ENCODE measurements at regions not wholly inside any gene's neighbourhood (a gene's known extent, or its start where the extent isn't known, plus 50 kb on each side); places are given as distances from the start of the nearest gene placed in this dataset.

GRCh38 chr2:16744521-16744920, 78.9 kb upstream of the CYRIA start:
- Histone ChIP-seq H3K4me2 (ENCODE audit: low read length) (no peak overlapping the region), H3K4me1 (no peaks in the 10 kb centered on the region), H3K79me2 (no peaks in the 10 kb centered on the region), H3K9ac (no peak overlapping the region), H3K27me3 (ENCODE audit: control insufficient read depth, insufficient read depth, low read length) (no peaks in the 10 kb centered on the region), H3K36me3 (ENCODE audit: control insufficient read depth, insufficient read depth, low read length) (no peaks in the 10 kb centered on the region), H3K9me3 (ENCODE audit: control insufficient read depth, low read length) (no peaks in the 10 kb centered on the region), H2AFZ (no peak overlapping the region), H3K27ac (no peak overlapping the region), H3K4me3 (ENCODE audit: low read depth, low read length) (no peak overlapping the region)
- TF ChIP-seq, protein P1, sequence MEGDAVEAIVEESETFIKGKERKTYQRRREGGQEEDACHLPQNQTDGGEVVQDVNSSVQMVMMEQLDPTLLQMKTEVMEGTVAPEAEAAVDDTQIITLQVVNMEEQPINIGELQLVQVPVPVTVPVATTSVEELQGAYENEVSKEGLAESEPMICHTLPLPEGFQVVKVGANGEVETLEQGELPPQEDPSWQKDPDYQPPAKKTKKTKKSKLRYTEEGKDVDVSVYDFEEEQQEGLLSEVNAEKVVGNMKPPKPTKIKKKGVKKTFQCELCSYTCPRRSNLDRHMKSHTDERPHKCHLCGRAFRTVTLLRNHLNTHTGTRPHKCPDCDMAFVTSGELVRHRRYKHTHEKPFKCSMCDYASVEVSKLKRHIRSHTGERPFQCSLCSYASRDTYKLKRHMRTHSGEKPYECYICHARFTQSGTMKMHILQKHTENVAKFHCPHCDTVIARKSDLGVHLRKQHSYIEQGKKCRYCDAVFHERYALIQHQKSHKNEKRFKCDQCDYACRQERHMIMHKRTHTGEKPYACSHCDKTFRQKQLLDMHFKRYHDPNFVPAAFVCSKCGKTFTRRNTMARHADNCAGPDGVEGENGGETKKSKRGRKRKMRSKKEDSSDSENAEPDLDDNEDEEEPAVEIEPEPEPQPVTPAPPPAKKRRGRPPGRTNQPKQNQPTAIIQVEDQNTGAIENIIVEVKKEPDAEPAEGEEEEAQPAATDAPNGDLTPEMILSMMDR (IDR thresholded peaks at IDR 0.05): no peak

DNA sequence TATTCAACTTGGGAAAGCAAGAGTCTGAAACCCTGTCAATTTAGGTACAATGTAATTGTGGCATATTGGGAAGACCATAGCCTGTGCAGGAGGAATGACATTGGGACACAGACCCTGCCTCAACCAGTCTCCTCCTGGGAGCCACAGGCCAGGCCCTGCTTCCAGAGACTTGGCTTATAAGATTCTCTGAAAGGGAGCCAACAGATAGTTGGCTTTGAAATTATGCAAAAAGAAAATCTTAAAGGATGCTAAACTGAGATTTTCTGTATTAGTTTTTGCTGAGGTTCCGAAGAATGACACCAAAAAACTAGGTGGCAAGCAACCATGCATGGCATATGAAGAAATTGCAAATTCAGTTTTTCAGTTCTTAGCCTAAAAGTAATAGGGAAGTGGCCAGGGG, 76.4 kb upstream of the CYRIA start:
- Histone ChIP-seq H3K79me2 (no peaks in the 10 kb centered on the region), H3K27ac (no peak overlapping the region)

GRCh38 chr2:16741498-16741897, 75.9 kb upstream of the CYRIA start:
- no peak overlapping the region for H2AFZ ChIP-seq
- H3K79me2 ChIP-seq: no peaks in the 10 kb centered on the region
- no peaks in the 10 kb centered on the region for H3K9me3 ChIP-seq (ENCODE audit: control insufficient read depth, low read length)
- TF ChIP-seq, protein P1 (IDR thresholded peaks at IDR 0.05): no peak
- no peaks in the 10 kb centered on the region for H3K4me1 ChIP-seq
- no peak overlapping the region for H3K4me3 ChIP-seq (ENCODE audit: low read depth, low read length)
- no peak overlapping the region for H3K9ac ChIP-seq
- no peak overlapping the region for H3K4me2 ChIP-seq (ENCODE audit: low read length)
- no peaks in the 10 kb centered on the region for H3K27me3 ChIP-seq (ENCODE audit: control insufficient read depth, insufficient read depth, low read length)
- no peak overlapping the region for H3K27ac ChIP-seq
- no peaks in the 10 kb centered on the region for H3K36me3 ChIP-seq (ENCODE audit: control insufficient read depth, insufficient read depth, low read length)

More for the DNA sequence above, 76.4 kb upstream of the CYRIA start:
- no peaks in the 10 kb centered on the region for H3K36me3 ChIP-seq (ENCODE audit: control insufficient read depth, insufficient read depth, low read length)
- no peaks in the 10 kb centered on the region for H3K27me3 ChIP-seq (ENCODE audit: control insufficient read depth, insufficient read depth, low read length)
- H3K4me3 ChIP-seq (ENCODE audit: low read depth, low read length): no peak overlapping the region
- no peaks in the 10 kb centered on the region for H3K4me1 ChIP-seq
- TF ChIP-seq, protein P1 (IDR thresholded peaks at IDR 0.05): no peak
- H3K9ac ChIP-seq: no peak overlapping the region
- H3K4me2 ChIP-seq (ENCODE audit: low read length): no peak overlapping the region
- no peak overlapping the region for H2AFZ ChIP-seq
- H3K9me3 ChIP-seq (ENCODE audit: control insufficient read depth, low read length): no peaks in the 10 kb centered on the region

DNA sequence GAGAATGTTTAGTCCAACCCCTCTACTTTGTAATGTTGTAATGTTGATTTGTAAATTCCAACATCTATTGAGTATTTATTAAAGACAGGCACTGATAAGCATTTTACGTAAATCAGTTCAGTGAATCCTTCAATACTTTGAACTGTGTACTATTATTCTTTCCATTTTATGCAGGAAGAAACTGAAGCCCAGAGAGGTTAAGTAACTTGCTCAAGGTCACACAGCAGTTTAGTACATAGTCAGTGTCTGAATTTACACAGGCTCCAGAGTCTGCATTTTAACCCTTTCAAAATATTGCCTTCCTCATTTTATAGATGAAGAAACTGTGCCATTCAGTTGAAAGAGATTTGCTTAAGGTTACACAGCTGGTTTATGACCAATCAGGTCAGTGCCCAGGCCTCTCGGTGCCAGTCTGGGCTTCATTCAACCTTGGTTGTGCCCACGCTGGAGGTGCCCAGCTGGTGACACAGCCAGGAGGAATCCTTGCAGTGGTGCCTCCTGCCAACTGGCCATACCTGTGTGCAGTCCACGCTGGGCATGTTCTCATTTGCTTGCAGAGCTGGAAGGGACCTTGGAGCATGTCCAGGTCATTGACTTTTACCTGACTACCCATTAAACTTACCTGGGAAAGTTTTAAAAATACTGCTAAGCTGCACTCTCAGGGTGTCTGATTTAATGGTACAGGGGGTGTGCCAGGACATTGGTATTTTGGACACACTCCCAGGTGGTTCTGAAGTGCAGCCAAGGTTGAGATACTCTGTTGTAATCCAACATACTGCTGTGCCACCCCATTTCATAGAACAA, 74.3 kb upstream of the CYRIA start:
- H3K27ac ChIP-seq: no peak overlapping the region
- H2AFZ ChIP-seq: no peak overlapping the region
- no peaks in the 10 kb centered on the region for H3K27me3 ChIP-seq (ENCODE audit: control insufficient read depth, insufficient read depth, low read length)
- no peak overlapping the region for H3K4me2 ChIP-seq (ENCODE audit: low read length)
- no peaks in the 10 kb centered on the region for H3K9me3 ChIP-seq (ENCODE audit: control insufficient read depth, low read length)
- no peaks in the 10 kb centered on the region for H3K36me3 ChIP-seq (ENCODE audit: control insufficient read depth, insufficient read depth, low read length)
- H3K79me2 ChIP-seq: no peaks in the 10 kb centered on the region
- no peak overlapping the region for H3K4me3 ChIP-seq (ENCODE audit: low read depth, low read length)
- H3K9ac ChIP-seq: no peak overlapping the region
- no peaks in the 10 kb centered on the region for H3K4me1 ChIP-seq
- TF ChIP-seq, protein P1 (IDR thresholded peaks at IDR 0.05): no peak

All from parathyroid adenoma (tissue), 2 donors.